Loucy (cell line): ENCODE measurements at regions not wholly inside any gene's neighbourhood (a gene's known extent, or its start where the extent isn't known, plus 50 kb on each side); places are given as distances from the start of the nearest gene placed in this dataset.

Experiments used
- H2AFZ ChIP-seq: fragments of 200-600 bp; sonication (generic); 2 replicates; pipeline ENCODE4 v1.6.0; 2016; ENCODE audit warnings: antibody characterized with exemption, mild to moderate bottlenecking, low read length, moderate library complexity
- H3F3A ChIP-seq: fragments of 200-600 bp; 2 replicates; pipeline ENCODE4 v1.6.0; 2016; ENCODE audit warnings: antibody characterized with exemption, low read depth, mild to moderate bottlenecking
- H3K27me3 ChIP-seq: fragments of 200-600 bp; sonication (generic); 2 replicates; pipeline ENCODE4 v1.6.1; 2014; ENCODE audit warnings: low read length, mild to moderate bottlenecking; ENCODE audit not compliant: insufficient read depth, poor library complexity, severe bottlenecking
- H3K36me3 ChIP-seq: fragments of 200-600 bp; sonication (generic); 2 replicates; pipeline ENCODE4 v1.6.1; 2016; ENCODE audit warnings: low read length; ENCODE audit not compliant: insufficient read depth
- H3K4me1 ChIP-seq: fragments of 200-600 bp; sonication (generic); 2 replicates; pipeline ENCODE4 v1.5.1; 2014; ENCODE audit warnings: low read length, mild to moderate bottlenecking; ENCODE audit not compliant: insufficient read depth, poor library complexity, severe bottlenecking
- H3K4me2 ChIP-seq: fragments of 200-600 bp; sonication (generic); 2 replicates; pipeline ENCODE4 v1.6.0; 2014; ENCODE audit warnings: antibody characterized with exemption, low read length, low read depth, mild to moderate bottlenecking; ENCODE audit not compliant: poor library complexity, severe bottlenecking
- H3K4me3 ChIP-seq: fragments of 200-600 bp; sonication (generic); 2 replicates; pipeline ENCODE4 v1.5.1; 2014; ENCODE audit warnings: low read length, mild to moderate bottlenecking, mixed read lengths; ENCODE audit not compliant: poor library complexity, severe bottlenecking
- H3K79me2 ChIP-seq: fragments of 200-600 bp; sonication (generic); 2 replicates; pipeline ENCODE4 v1.6.1; 2014; ENCODE audit warnings: low read length; ENCODE audit not compliant: insufficient read depth
- H3K9ac ChIP-seq: fragments of 200-600 bp; sonication (generic); 2 replicates; pipeline ENCODE4 v1.6.0; 2014; ENCODE audit warnings: mild to moderate bottlenecking, low read depth, low read length, moderate library complexity; ENCODE audit not compliant: poor library complexity, severe bottlenecking
- H3K9me2 ChIP-seq: fragments of 200-600 bp; sonication (generic); replicated peaks from 2 replicates; pipeline ENCODE4 v1.6.1; 2016; ENCODE audit warnings: low read depth, low read length, mixed read lengths
- H3K9me3 ChIP-seq: fragments of 200-600 bp; sonication (generic); 2 replicates; pipeline ENCODE4 v1.6.1; 2014; ENCODE audit warnings: mild to moderate bottlenecking, antibody characterized with exemption, low read length, low read depth; ENCODE audit not compliant: insufficient read depth
- H4K20me1 ChIP-seq: fragments of 200-600 bp; sonication (generic); 2 replicates; pipeline ENCODE4 v1.6.0; 2014; ENCODE audit warnings: antibody characterized with exemption, low read length, mild to moderate bottlenecking; ENCODE audit not compliant: insufficient read depth, poor library complexity, severe bottlenecking
- CTCF ChIP-seq: fragments of 200-600 bp; sonication (generic); conservative IDR thresholded peaks from 2 replicates; pipeline ENCODE4 v1.5.1; 2014; ENCODE audit warnings: mild to moderate bottlenecking, antibody characterized with exemption, low read length
- EZH2phosphoT487 ChIP-seq: fragments of 200-600 bp; IDR thresholded peaks from 2 replicates; pipeline ENCODE4 v1.6.1; 2018; ENCODE audit warnings: antibody characterized with exemption, mild to moderate bottlenecking, moderate library complexity, borderline replicate concordance

- H3K79me2 ChIP-seq = no peaks in the 10 kb centered on the region
- H3F3A ChIP-seq = no peaks in the 10 kb centered on the region
- no peaks in the 10 kb centered on the region for H3K9me3 ChIP-seq
- H3K27me3 ChIP-seq = no peaks in the 10 kb centered on the region
- no peaks in the 10 kb centered on the region for H4K20me1 ChIP-seq
- H3K36me3 ChIP-seq = no peaks in the 10 kb centered on the region
- no peak overlapping the region for H3K4me2 ChIP-seq
- no peaks in the 10 kb centered on the region for H3K4me1 ChIP-seq
- no peak overlapping the region for H3K9ac ChIP-seq
- H3K4me3 ChIP-seq = no peak overlapping the region
- H2AFZ ChIP-seq = no peak overlapping the region
- TF ChIP-seq CTCF = no peak
- TF ChIP-seq EZH2phosphoT487 = no peak
- no peaks in the 10 kb centered on the region for H3K9me2 ChIP-seq
Measured at GRCh38 chr10:64534616-64535015, 1013.4 kb downstream of the REEP3 start.

- H3K4me1 ChIP-seq = no peaks in the 10 kb centered on the region
- H3K4me2 ChIP-seq = no peak overlapping the region
- H2AFZ ChIP-seq = no peak overlapping the region
- TF ChIP-seq CTCF (no peak), EZH2phosphoT487 (no peak)
- no peaks in the 10 kb centered on the region for H3K9me3 ChIP-seq
- no peak overlapping the region for H3K4me3 ChIP-seq
- no peak overlapping the region for H3K9ac ChIP-seq
- no peaks in the 10 kb centered on the region for H3K36me3 ChIP-seq
- no peaks in the 10 kb centered on the region for H3K27me3 ChIP-seq
- no peaks in the 10 kb centered on the region for H3F3A ChIP-seq
- H4K20me1 ChIP-seq = no peaks in the 10 kb centered on the region
- no peaks in the 10 kb centered on the region for H3K9me2 ChIP-seq
- no peaks in the 10 kb centered on the region for H3K79me2 ChIP-seq
Measured at GRCh38 chr10:64535131-64535867, 1014.1 kb downstream of the REEP3 start.

GRCh38 chr10:64537112-64537511 is 1015.9 kb downstream of the REEP3 start:
- Histone ChIP-seq H3K79me2 (no peaks in the 10 kb centered on the region), H3K4me2 (no peak overlapping the region), H3K27me3 (no peaks in the 10 kb centered on the region), H4K20me1 (no peaks in the 10 kb centered on the region), H3K36me3 (no peaks in the 10 kb centered on the region), H3F3A (no peaks in the 10 kb centered on the region), H3K4me1 (no peaks in the 10 kb centered on the region), H3K9ac (no peak overlapping the region), H3K9me3 (no peaks in the 10 kb centered on the region), H2AFZ (no peak overlapping the region), H3K4me3 (no peak overlapping the region), H3K9me2 (no peaks in the 10 kb centered on the region)
- TF ChIP-seq EZH2phosphoT487 (no peak), CTCF (no peak)
